ENCODE measurements at regions not wholly inside any gene's neighbourhood (a gene's known extent, or its start where the extent isn't known, plus 50 kb on each side); places are given as distances from the start of the nearest gene placed in this dataset.

- DNase-seq, result no peak
Measured at GRCh38 chrX:125826774-125827451, 339.2 kb downstream of the DCAF12L2 start.

- no peak for DNase-seq
Measured at GRCh38 chrX:125846271-125846670, 319.8 kb downstream of the DCAF12L2 start.

GRCh38 chrX:125850693-125851092 is 315.4 kb downstream of the DCAF12L2 start:
- DNase-seq, result no peak

- DNase-seq, result no peak
Measured at GRCh38 chrX:125883169-125883568, 282.9 kb downstream of the DCAF12L2 start.

- no peak for DNase-seq
Measured at GRCh38 chrX:125894947-125895346, 271.1 kb downstream of the DCAF12L2 start.

GRCh38 chrX:125895518-125895917 is 270.6 kb downstream of the DCAF12L2 start:
- no peak for DNase-seq

GRCh38 chrX:125926295-125926694 is 239.8 kb downstream of the DCAF12L2 start:
- no peak for DNase-seq

GRCh38 chrX:125940985-125941384 is 225.1 kb downstream of the DCAF12L2 start:
- DNase-seq, result no peak

- DNase-seq, result no peak
Measured at GRCh38 chrX:125947501-125947900, 218.6 kb downstream of the DCAF12L2 start.

GRCh38 chrX:125952973-125953372 is 213.1 kb downstream of the DCAF12L2 start:
- DNase-seq, result no peak

- DNase-seq, result no peak
Measured at GRCh38 chrX:125953814-125954213, 212.3 kb downstream of the DCAF12L2 start.

- no peak for DNase-seq
Measured at GRCh38 chrX:125954236-125954635, 211.9 kb downstream of the DCAF12L2 start.

- DNase-seq, result no peak
Measured at GRCh38 chrX:125977851-125978250, 188.2 kb downstream of the DCAF12L2 start.

- DNase-seq, result no peak
Measured at GRCh38 chrX:125998432-125998831, 167.7 kb downstream of the DCAF12L2 start.

- DNase-seq, result no peak
Measured at GRCh38 chrX:126027229-126027628, 138.9 kb downstream of the DCAF12L2 start.

- no peak for DNase-seq
Measured at GRCh38 chrX:126030021-126030420, 136.1 kb downstream of the DCAF12L2 start.

- no peak for DNase-seq
Measured at GRCh38 chrX:126063984-126064383, 102.1 kb downstream of the DCAF12L2 start.

- DNase-seq, result no peak
Measured at GRCh38 chrX:126064901-126065541, 101.1 kb downstream of the DCAF12L2 start.

- no peak for DNase-seq
Measured at GRCh38 chrX:126065901-126066660, 100.0 kb downstream of the DCAF12L2 start.

Measured in CD4-positive, alpha-beta T cell treated with Interferon alpha-2 for 1 hour (primary cell).